HG02642 (cell line): ENCODE measurements at regions not wholly inside any gene's neighbourhood (a gene's known extent, or its start where the extent isn't known, plus 50 kb on each side); places are given as distances from the start of the nearest gene placed in this dataset.
"Not testable (repeated sequence)": the region's sequence is repeated elsewhere in the genome, so short reads cannot be mapped to it uniquely, and the experiment has no call there.

ENCODE experiments used
- ATAC-seq: cut with Tn5 transposase; IDR thresholded peaks from one replicate; pipeline ENCODE4 v1.9.1; 2021; ENCODE audit warnings: mild to moderate bottlenecking; ENCODE audit not compliant: unreplicated experiment, poor library complexity

GRCh38 chr21:6126976-6127732 lies 4394.2 kb upstream of the TPTE start:
- ATAC-seq: not testable (repeated sequence)

- ATAC-seq: not testable (repeated sequence)
Measured at GRCh38 chr21:6130734-6131133, 4390.6 kb upstream of the TPTE start.

GRCh38 chr21:6133373-6133772 lies 4388.0 kb upstream of the TPTE start:
- ATAC-seq: not testable (repeated sequence)

- not testable (repeated sequence) for ATAC-seq
Measured at GRCh38 chr21:6133852-6134630, 4387.3 kb upstream of the TPTE start.

GRCh38 chr21:6136732-6137131 lies 4384.7 kb upstream of the TPTE start:
- ATAC-seq: not testable (repeated sequence)

- ATAC-seq: not testable (repeated sequence)
Measured at GRCh38 chr21:6138244-6139136, 4382.9 kb upstream of the TPTE start.

GRCh38 chr21:6139331-6139730 lies 4382.1 kb upstream of the TPTE start:
- ATAC-seq: not testable (repeated sequence)

- ATAC-seq: not testable (repeated sequence)
Measured at GRCh38 chr21:6139862-6140261, 4381.5 kb upstream of the TPTE start.

- ATAC-seq: not testable (repeated sequence)
Measured at GRCh38 chr21:6140467-6141137, 4380.8 kb upstream of the TPTE start.

- not testable (repeated sequence) for ATAC-seq
Measured at GRCh38 chr21:6141138-6141474, 4380.3 kb upstream of the TPTE start.

GRCh38 chr21:6153154-6153553 lies 4368.2 kb upstream of the TPTE start:
- not testable (repeated sequence) for ATAC-seq

GRCh38 chr21:6154524-6155320 lies 4366.7 kb upstream of the TPTE start:
- ATAC-seq: not testable (repeated sequence)

- peak; percentile 69 for ATAC-seq
Measured at GRCh38 chr21:6156712-6157389, 4364.5 kb upstream of the TPTE start.

GRCh38 chr21:6157515-6157914 lies 4363.9 kb upstream of the TPTE start:
- not testable (repeated sequence) for ATAC-seq

GRCh38 chr21:6158171-6158570 lies 4363.2 kb upstream of the TPTE start:
- ATAC-seq: not testable (repeated sequence)
